Activated naive CD4-positive, alpha-beta T cell treated with anti-CD3 and anti-CD28 coated beads for 36 hours (primary cell): ENCODE measurements at regions not wholly inside any gene's neighbourhood (a gene's known extent, or its start where the extent isn't known, plus 50 kb on each side); places are given as distances from the start of the nearest gene placed in this dataset.

Experiments
- CTCF ChIA-PET: fragments of 350-600 bp; sonication (Branson Sonifier 250); formaldehyde crosslinking; loops from one replicate; lab custom pipeline; 2021; ENCODE audit warnings: antibody characterized with exemption; lab: Charles Lee
- DNase-seq: peaks from one replicate; pipeline ENCODE4 v3.0.0-alpha.2; 2020
- H3K27ac Mint-ChIP-seq: one replicate; pipeline ENCODE4 v1.8.0; 2021; ENCODE audit warnings: mild to moderate bottlenecking, mixed read lengths
- H3K27me3 Mint-ChIP-seq: one replicate; pipeline ENCODE4 v1.8.0; 2021; ENCODE audit warnings: low read depth, mixed read lengths
- H3K36me3 Mint-ChIP-seq: one replicate; pipeline ENCODE4 v1.8.0; 2021; ENCODE audit warnings: low read depth, mixed read lengths
- H3K4me1 Mint-ChIP-seq: one replicate; pipeline ENCODE4 v1.8.0; 2021; ENCODE audit warnings: low read depth, mixed read lengths
- H3K4me3 Mint-ChIP-seq: one replicate; pipeline ENCODE4 v1.8.0; 2021; ENCODE audit warnings: mild to moderate bottlenecking, moderate library complexity, mixed read lengths
- H3K9me3 Mint-ChIP-seq: one replicate; pipeline ENCODE4 v1.8.0; 2021; ENCODE audit warnings: mixed read lengths
- intact Hi-C: fragments of 100-400 bp; cut with micrococcal nuclease; formaldehyde crosslinking; loops from one replicate; pipeline ENCODE4 v1.15.1; 2023

DNA sequence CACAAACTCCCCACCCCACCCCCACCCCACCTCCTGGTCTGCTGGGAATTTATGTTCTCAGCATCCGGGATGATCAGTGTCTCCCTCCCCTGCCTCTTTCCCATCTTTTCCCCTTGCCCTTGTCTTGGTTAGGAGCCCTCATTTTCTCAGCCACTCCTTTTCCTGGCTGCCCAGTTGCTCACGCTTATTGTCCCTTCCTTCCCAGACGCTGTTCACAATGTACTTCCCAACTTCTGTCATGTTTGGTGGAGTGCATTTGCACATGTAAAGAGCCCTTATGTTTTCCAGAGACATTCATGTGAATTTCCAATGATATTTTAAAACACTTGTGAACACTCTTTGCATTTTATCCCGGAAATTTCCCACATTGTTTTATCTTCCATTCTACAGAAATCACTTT is 192.1 kb downstream of the RHOU start:
- Mint-ChIP-seq H3K4me1 (peaks cover 9% of the 10 kb centered on the region), H3K27ac (no peak overlapping the region), H3K36me3 (no peaks in the 10 kb centered on the region), H3K4me3 (no peak overlapping the region), H3K9me3 (peaks cover 4% of the 10 kb centered on the region), H3K27me3 (no peaks in the 10 kb centered on the region)
- no peak for DNase-seq
- CTCF ChIA-PET = no interaction called here
- intact Hi-C loops = loop anchor here (5.0 kb wide), 1 partner anchor 190 kb away; the partner anchor contains the start of gene RHOU

DNA sequence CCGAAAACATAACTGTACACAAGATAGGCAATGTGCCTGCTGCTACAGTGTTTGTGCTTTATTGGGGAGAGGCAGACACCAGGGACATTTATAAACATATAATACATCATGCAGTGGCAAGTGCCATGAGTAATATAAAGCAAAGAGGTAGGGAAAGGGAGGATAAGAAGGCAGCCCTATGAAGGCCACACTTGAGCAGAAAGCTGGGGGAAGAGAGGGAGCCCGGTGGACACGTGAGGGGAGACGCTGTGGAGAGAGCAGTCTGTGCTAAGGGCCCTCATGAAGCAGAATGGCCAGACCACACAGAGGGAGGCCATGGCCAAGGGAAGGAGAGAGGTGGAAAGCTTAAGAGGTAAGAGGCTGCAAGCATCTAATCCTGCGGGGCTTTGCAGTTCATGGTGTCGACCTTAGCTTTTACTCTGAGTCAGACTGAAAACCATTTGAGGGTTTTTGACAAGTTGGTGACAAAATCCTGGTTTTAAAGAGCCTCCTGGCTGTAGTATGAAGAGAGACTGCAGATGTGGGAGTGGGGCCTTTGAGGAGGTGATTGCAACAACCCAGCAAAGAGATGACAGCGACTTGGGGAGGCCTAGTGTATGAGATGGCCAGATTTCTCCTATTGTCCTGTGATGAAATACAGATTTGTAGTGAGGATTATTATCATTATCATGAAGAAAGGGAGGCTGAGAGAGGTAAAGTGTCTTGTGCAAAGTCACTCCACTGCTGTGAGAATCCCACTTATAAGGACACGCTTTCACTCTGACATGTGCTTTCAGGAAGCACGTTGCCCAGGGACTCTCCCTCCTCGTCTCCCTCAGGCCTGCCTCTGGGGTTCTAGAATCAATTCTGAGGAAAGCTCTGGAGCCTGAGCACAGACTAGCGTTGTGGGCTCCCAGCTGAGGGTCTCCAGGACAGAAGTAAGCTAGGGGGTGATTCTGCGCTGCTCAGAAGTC is 192.9 kb downstream of the RHOU start:
- H3K9me3 Mint-ChIP-seq = peaks cover 4% of the 10 kb centered on the region
- H3K27me3 Mint-ChIP-seq = no peaks in the 10 kb centered on the region
- no peaks in the 10 kb centered on the region for H3K36me3 Mint-ChIP-seq
- H3K27ac Mint-ChIP-seq = no peak overlapping the region
- intact Hi-C loops = loop anchor here (5.0 kb wide), 1 partner anchor 191 kb away; the partner anchor contains the start of gene RHOU
- peak; percentile 18 for DNase-seq
- CTCF ChIA-PET = interaction anchor here (0.6 kb wide), 1 partner anchor 221 kb away, joined by 3 read pairs; no protein-coding TSS in a partner anchor
- no peak overlapping the region for H3K4me3 Mint-ChIP-seq
- peaks cover 9% of the 10 kb centered on the region for H3K4me1 Mint-ChIP-seq

DNA sequence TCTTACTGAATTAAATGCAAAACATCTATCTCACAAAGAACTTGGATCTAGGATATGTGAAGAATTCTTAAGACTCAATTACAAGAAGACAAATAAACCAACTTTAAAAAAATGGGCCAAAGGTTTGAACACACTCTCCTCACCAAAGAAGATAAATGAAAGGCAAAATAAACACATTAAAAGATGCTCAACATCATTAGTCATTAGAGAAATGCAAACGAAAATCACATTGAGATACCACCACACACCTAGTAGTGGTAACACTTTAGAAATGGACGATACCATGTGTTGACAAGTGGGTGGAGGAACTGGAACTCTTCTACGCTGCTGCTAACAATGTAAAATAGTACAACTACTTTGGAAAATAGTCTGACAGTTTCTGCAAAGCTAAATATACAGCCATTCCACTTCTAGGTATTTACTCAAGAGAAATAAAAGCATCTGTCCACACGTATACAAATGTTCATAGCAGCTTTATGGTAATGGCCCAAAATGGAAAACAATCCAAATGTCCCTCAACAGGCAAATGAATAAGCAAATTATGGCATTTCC is 194.3 kb downstream of the RHOU start:
- no peak for DNase-seq
- Mint-ChIP-seq H3K36me3 (no peaks in the 10 kb centered on the region), H3K9me3 (peaks cover 4% of the 10 kb centered on the region), H3K27ac (no peak overlapping the region), H3K4me1 (peaks cover 9% of the 10 kb centered on the region), H3K27me3 (no peaks in the 10 kb centered on the region), H3K4me3 (no peak overlapping the region)
- intact Hi-C loops = loop anchor here (5.0 kb wide), 1 partner anchor 192 kb away; the partner anchor contains the start of gene RHOU
- CTCF ChIA-PET = no interaction called here

- Mint-ChIP-seq H3K27ac (no peak overlapping the region), H3K36me3 (no peaks in the 10 kb centered on the region), H3K4me1 (peaks cover 9% of the 10 kb centered on the region), H3K27me3 (no peaks in the 10 kb centered on the region), H3K9me3 (peaks cover 4% of the 10 kb centered on the region), H3K4me3 (no peak overlapping the region)
- CTCF ChIA-PET = interaction anchor here (0.6 kb wide), 1 partner anchor 729 kb away, joined by 3 read pairs; no protein-coding TSS in a partner anchor
- DNase-seq = no peak
- intact Hi-C loops = no loop called here
Observed at GRCh38 chr1:228930479-228930957, 195.2 kb downstream of the RHOU start.

GRCh38 chr1:228933753-228934152 is 198.5 kb downstream of the RHOU start:
- Mint-ChIP-seq H3K4me1 (peaks cover 29% of the 10 kb centered on the region), H3K4me3 (no peak overlapping the region), H3K9me3 (peaks cover 4% of the 10 kb centered on the region), H3K27ac (no peak overlapping the region), H3K36me3 (no peaks in the 10 kb centered on the region), H3K27me3 (no peaks in the 10 kb centered on the region)
- no peak for DNase-seq
- intact Hi-C loops = no loop called here
- CTCF ChIA-PET = no interaction called here

DNA sequence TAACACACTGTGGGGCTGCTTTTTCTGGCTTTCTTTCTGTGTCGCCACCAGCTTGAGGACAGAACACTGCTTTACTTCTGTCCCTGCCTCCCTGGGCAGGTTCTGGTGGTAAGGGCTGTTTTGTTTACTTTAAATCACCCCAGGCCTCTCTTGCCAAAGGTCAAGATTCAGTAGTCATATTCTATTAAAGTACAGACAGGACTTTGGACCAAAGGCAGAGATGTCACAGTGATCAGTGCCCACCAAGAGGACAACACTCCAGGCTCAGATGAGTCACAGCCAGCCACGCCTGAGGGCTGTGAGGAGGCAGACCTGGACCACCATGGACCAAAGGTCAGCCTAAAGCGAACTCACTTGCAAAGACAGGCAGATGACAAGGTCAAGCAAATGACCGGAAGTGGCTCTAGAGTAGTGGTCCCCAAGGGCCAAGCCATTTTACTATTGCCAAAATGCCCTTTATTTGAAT is 200.0 kb downstream of the RHOU start:
- Mint-ChIP-seq H3K4me1 (peaks cover 28% of the 10 kb centered on the region), H3K4me3 (no peak overlapping the region), H3K9me3 (no peaks in the 10 kb centered on the region), H3K27ac (no peak overlapping the region), H3K36me3 (no peaks in the 10 kb centered on the region), H3K27me3 (no peaks in the 10 kb centered on the region)
- no peak for DNase-seq
- CTCF ChIA-PET = no interaction called here
- intact Hi-C loops = no loop called here

- no peaks in the 10 kb centered on the region for H3K36me3 Mint-ChIP-seq
- no peaks in the 10 kb centered on the region for H3K9me3 Mint-ChIP-seq
- intact Hi-C loops = no loop called here
- CTCF ChIA-PET = no interaction called here
- peaks cover 28% of the 10 kb centered on the region for H3K4me1 Mint-ChIP-seq
- no peaks in the 10 kb centered on the region for H3K27me3 Mint-ChIP-seq
- H3K27ac Mint-ChIP-seq = no peak overlapping the region
- no peak overlapping the region for H3K4me3 Mint-ChIP-seq
- no peak for DNase-seq
Observed at GRCh38 chr1:228935855-228936727, 200.8 kb downstream of the RHOU start.

DNA sequence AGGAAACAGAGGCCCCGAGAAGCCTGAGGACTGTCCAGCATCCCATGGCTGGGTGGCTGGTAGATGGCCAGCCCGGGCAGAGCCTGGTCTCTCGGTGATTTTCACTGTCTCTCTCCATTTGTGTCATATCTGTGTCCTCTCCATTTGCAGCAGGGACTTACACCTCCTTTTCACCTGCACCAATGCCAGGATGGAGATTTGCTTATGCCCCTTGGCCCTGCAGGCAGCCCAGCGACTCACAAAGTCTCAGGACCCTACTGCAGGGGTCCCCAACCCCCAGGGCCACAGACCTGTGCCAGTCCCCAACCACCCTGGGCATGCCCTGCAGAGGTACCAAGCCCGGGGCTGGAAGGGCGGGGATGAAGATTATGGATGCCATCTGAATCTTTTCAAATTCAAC is 201.6 kb downstream of the RHOU start:
- CTCF ChIA-PET = no interaction called here
- H3K27me3 Mint-ChIP-seq = no peaks in the 10 kb centered on the region
- H3K4me3 Mint-ChIP-seq = no peak overlapping the region
- no peaks in the 10 kb centered on the region for H3K9me3 Mint-ChIP-seq
- intact Hi-C loops = no loop called here
- no peaks in the 10 kb centered on the region for H3K36me3 Mint-ChIP-seq
- no peak for DNase-seq
- peaks cover 28% of the 10 kb centered on the region for H3K4me1 Mint-ChIP-seq
- H3K27ac Mint-ChIP-seq = no peak overlapping the region

GRCh38 chr1:228937351-228937750 is 202.1 kb downstream of the RHOU start:
- no peak for DNase-seq
- Mint-ChIP-seq H3K27me3 (no peaks in the 10 kb centered on the region), H3K4me3 (no peak overlapping the region), H3K4me1 (peaks cover 28% of the 10 kb centered on the region), H3K9me3 (no peaks in the 10 kb centered on the region), H3K36me3 (no peaks in the 10 kb centered on the region), H3K27ac (no peak overlapping the region)
- CTCF ChIA-PET = no interaction called here
- intact Hi-C loops = no loop called here

GRCh38 chr1:228937851-228938536 is 202.7 kb downstream of the RHOU start:
- H3K27me3 Mint-ChIP-seq = no peaks in the 10 kb centered on the region
- H3K27ac Mint-ChIP-seq = no peak overlapping the region
- CTCF ChIA-PET = no interaction called here
- no peak overlapping the region for H3K4me3 Mint-ChIP-seq
- intact Hi-C loops = no loop called here
- H3K9me3 Mint-ChIP-seq = no peaks in the 10 kb centered on the region
- no peaks in the 10 kb centered on the region for H3K36me3 Mint-ChIP-seq
- peaks cover 28% of the 10 kb centered on the region for H3K4me1 Mint-ChIP-seq
- no peak for DNase-seq

GRCh38 chr1:228938537-228938901 is 203.2 kb downstream of the RHOU start:
- peak; percentile 20 for DNase-seq
- no peak overlapping the region for H3K4me3 Mint-ChIP-seq
- H3K27me3 Mint-ChIP-seq = no peaks in the 10 kb centered on the region
- no peaks in the 10 kb centered on the region for H3K36me3 Mint-ChIP-seq
- no peaks in the 10 kb centered on the region for H3K9me3 Mint-ChIP-seq
- CTCF ChIA-PET = no interaction called here
- intact Hi-C loops = no loop called here
- H3K4me1 Mint-ChIP-seq = peaks cover 28% of the 10 kb centered on the region
- no peak overlapping the region for H3K27ac Mint-ChIP-seq
